ENCODE measurements at regions not wholly inside any gene's neighbourhood (a gene's known extent, or its start where the extent isn't known, plus 50 kb on each side); places are given as distances from the start of the nearest gene placed in this dataset.

DNA sequence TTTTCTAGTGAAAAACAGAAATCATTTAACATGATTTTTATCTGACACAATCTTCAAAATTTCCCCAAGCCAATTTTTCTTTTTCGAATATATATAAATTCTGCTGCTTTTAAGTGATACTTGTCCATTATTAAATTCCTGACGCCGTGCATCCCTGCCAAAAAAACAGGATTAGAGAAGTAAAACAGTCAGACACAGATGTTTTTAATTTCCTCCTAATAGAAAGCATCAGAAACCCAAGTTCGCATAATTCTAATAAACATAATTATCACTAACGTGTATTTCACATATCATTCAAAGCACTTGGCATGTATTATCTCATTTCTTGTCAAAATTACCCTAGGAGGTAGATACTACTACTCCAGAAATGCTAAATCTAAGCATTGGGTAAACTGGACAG lies 179.5 kb downstream of the ZFP64 start:
- H3K4me3 ChIP-seq (replicated peaks in 1 of 2; ENCODE audit: low read depth in 2 of 2, low read length in 2 of 2), result no peak overlapping the region
- TF ChIP-seq, protein P1, sequence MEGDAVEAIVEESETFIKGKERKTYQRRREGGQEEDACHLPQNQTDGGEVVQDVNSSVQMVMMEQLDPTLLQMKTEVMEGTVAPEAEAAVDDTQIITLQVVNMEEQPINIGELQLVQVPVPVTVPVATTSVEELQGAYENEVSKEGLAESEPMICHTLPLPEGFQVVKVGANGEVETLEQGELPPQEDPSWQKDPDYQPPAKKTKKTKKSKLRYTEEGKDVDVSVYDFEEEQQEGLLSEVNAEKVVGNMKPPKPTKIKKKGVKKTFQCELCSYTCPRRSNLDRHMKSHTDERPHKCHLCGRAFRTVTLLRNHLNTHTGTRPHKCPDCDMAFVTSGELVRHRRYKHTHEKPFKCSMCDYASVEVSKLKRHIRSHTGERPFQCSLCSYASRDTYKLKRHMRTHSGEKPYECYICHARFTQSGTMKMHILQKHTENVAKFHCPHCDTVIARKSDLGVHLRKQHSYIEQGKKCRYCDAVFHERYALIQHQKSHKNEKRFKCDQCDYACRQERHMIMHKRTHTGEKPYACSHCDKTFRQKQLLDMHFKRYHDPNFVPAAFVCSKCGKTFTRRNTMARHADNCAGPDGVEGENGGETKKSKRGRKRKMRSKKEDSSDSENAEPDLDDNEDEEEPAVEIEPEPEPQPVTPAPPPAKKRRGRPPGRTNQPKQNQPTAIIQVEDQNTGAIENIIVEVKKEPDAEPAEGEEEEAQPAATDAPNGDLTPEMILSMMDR (IDR thresholded peaks at IDR 0.05; ENCODE audit: low read depth, low read length), result no peak
- DNase-seq (ENCODE audit: low read depth in 2 of 2), result no peak

- TF ChIP-seq, protein P1 (IDR thresholded peaks at IDR 0.05; ENCODE audit: low read depth, low read length), result no peak
- no peak overlapping the region for H3K4me3 ChIP-seq (replicated peaks in 1 of 2; ENCODE audit: low read depth in 2 of 2, low read length in 2 of 2)
- no peak for DNase-seq (ENCODE audit: low read depth in 2 of 2)
These were observed 180.5 kb downstream of the ZFP64 start for GRCh38 chr20:52011093-52011492.

GRCh38 chr20:52010541-52010940 lies 181.0 kb downstream of the ZFP64 start:
- H3K4me3 ChIP-seq (replicated peaks in 1 of 2; ENCODE audit: low read depth in 2 of 2, low read length in 2 of 2), result no peak overlapping the region
- TF ChIP-seq, protein P1 (IDR thresholded peaks at IDR 0.05; ENCODE audit: low read depth, low read length), result no peak
- DNase-seq (ENCODE audit: low read depth in 2 of 2), result no peak

GRCh38 chr20:52008874-52009273 lies 182.7 kb downstream of the ZFP64 start:
- H3K4me3 ChIP-seq (replicated peaks in 1 of 2; ENCODE audit: low read depth in 2 of 2, low read length in 2 of 2), result no peak overlapping the region
- DNase-seq (ENCODE audit: low read depth in 2 of 2), result no peak
- TF ChIP-seq, protein P1 (IDR thresholded peaks at IDR 0.05; ENCODE audit: low read depth, low read length), result no peak

GRCh38 chr20:52004715-52005114 lies 186.9 kb downstream of the ZFP64 start:
- TF ChIP-seq, protein P1 (IDR thresholded peaks at IDR 0.05; ENCODE audit: low read depth, low read length), result no peak
- peak; percentile 53 to 77 for DNase-seq (ENCODE audit: low read depth in 2 of 2)
- no peak overlapping the region for H3K4me3 ChIP-seq (replicated peaks in 1 of 2; ENCODE audit: low read depth in 2 of 2, low read length in 2 of 2)

DNA sequence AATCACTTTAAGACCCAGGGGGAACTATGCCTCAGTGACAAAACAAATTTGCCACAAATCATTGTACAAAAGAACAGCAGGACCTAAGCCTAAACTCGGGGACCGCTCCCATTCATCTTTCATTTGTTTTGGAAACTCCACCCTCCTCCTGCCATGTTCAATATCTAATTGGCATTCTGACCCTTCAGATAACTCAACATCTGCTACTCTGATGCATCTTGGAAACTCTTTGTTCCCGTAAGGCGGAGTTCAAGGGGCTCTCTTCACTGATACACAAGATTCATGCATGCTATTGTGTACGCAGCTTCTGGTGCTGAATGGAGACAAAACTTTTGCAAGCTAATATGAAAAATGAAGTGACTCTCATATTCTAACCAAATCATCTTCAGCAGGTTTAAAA lies 187.6 kb downstream of the ZFP64 start:
- no peak overlapping the region for H3K4me3 ChIP-seq (replicated peaks in 1 of 2; ENCODE audit: low read depth in 2 of 2, low read length in 2 of 2)
- TF ChIP-seq, protein P1 (IDR thresholded peaks at IDR 0.05; ENCODE audit: low read depth, low read length), result no peak
- DNase-seq (ENCODE audit: low read depth in 2 of 2), result no peak

DNA sequence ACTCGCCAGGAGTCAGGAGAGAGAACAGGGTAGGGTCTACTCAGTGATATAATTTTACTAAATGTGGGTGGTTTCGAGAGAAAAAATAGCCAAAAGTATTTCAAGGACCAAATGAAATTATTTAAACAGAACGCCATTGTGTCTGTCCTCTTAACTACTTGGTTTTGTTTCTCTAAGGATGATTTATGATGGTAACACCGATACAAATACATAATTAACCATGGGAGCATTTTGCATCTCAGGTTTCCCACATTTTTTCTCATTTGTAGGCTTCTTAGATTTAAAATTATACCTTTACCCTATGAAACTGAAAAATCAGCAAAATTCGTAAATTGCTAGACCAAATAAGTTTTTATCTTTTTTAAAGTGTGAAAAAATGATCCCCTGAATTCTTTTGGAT lies 188.2 kb downstream of the ZFP64 start:
- no peak for DNase-seq (ENCODE audit: low read depth in 2 of 2)
- TF ChIP-seq, protein P1 (IDR thresholded peaks at IDR 0.05; ENCODE audit: low read depth, low read length), result no peak
- no peak overlapping the region for H3K4me3 ChIP-seq (replicated peaks in 1 of 2; ENCODE audit: low read depth in 2 of 2, low read length in 2 of 2)

Measured in cardiac fibroblast (primary cell).